Nephron progenitor cell (in vitro differentiated cells): ENCODE measurements at regions not wholly inside any gene's neighbourhood (a gene's known extent, or its start where the extent isn't known, plus 50 kb on each side); places are given as distances from the start of the nearest gene placed in this dataset.
A peak's percentile ranks its signal among the peaks of the same experiment; 100 is the strongest.
"Not testable (repeated sequence)": the region's sequence is repeated elsewhere in the genome, so short reads cannot be mapped to it uniquely, and the experiment has no call there.

ENCODE experiments used
- DNase-seq: peaks from one replicate; pipeline ENCODE4 v3.0.0; 2021
- H3K27ac Mint-ChIP-seq: 2 replicates; pipeline ENCODE4 v1.8.0; 2021; ENCODE audit warnings: mild to moderate bottlenecking, moderate library complexity, mixed read lengths
- H3K27me3 Mint-ChIP-seq: 2 replicates; pipeline ENCODE4 v1.8.0; 2021; ENCODE audit warnings: mild to moderate bottlenecking, low read depth, mixed read lengths; ENCODE audit not compliant: poor library complexity
- H3K36me3 Mint-ChIP-seq: 2 replicates; pipeline ENCODE4 v1.8.0; 2021; ENCODE audit warnings: low read depth, mixed read lengths
- H3K4me1 Mint-ChIP-seq: 2 replicates; pipeline ENCODE4 v1.8.0; 2021; ENCODE audit warnings: mixed read lengths
- H3K4me3 Mint-ChIP-seq: 2 replicates; pipeline ENCODE4 v1.8.0; 2021; ENCODE audit warnings: mild to moderate bottlenecking, moderate library complexity, mixed read lengths
- H3K9me3 Mint-ChIP-seq: 2 replicates; pipeline ENCODE4 v1.8.0; 2021; ENCODE audit warnings: mild to moderate bottlenecking, moderate library complexity, mixed read lengths
- TF ChIP-seq, protein P1 (sequence below): fragments of 200-600 bp; sonication (generic); IDR thresholded peaks from 2 replicates; pipeline ENCODE4 v1.5.0; 2021; ENCODE audit warnings: antibody characterized with exemption

DNA sequence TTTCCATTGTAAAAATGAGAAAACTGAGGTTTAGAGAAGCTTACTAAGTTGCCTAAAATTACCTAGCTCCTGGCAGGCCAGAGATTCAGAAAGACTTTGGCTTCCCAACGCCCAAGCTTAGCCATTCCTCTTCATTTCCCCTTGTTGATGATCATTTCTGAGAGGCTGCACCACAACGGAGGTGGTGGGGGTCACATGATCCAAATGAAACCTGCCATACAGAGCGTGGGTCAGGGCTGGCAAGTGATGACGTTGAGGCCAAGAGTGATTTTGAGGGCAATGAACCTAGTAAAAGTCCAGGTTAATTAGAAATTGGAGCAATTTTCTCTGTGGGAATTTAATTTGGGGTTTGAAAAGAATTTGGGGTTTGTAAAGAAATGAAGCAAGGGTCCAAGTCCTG lies 109.9 kb downstream of the TMEM182 start:
- Mint-ChIP-seq H3K36me3 (no peaks in the 10 kb centered on the region), H3K4me3 (no peak overlapping the region), H3K9me3 (peaks cover 9% of the 10 kb centered on the region), H3K4me1 (no peaks in the 10 kb centered on the region), H3K27me3 (peaks cover 4% of the 10 kb centered on the region), H3K27ac (no peak overlapping the region)
- TF ChIP-seq, protein P1, sequence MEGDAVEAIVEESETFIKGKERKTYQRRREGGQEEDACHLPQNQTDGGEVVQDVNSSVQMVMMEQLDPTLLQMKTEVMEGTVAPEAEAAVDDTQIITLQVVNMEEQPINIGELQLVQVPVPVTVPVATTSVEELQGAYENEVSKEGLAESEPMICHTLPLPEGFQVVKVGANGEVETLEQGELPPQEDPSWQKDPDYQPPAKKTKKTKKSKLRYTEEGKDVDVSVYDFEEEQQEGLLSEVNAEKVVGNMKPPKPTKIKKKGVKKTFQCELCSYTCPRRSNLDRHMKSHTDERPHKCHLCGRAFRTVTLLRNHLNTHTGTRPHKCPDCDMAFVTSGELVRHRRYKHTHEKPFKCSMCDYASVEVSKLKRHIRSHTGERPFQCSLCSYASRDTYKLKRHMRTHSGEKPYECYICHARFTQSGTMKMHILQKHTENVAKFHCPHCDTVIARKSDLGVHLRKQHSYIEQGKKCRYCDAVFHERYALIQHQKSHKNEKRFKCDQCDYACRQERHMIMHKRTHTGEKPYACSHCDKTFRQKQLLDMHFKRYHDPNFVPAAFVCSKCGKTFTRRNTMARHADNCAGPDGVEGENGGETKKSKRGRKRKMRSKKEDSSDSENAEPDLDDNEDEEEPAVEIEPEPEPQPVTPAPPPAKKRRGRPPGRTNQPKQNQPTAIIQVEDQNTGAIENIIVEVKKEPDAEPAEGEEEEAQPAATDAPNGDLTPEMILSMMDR, result no peak
- DNase-seq, result no peak

DNA sequence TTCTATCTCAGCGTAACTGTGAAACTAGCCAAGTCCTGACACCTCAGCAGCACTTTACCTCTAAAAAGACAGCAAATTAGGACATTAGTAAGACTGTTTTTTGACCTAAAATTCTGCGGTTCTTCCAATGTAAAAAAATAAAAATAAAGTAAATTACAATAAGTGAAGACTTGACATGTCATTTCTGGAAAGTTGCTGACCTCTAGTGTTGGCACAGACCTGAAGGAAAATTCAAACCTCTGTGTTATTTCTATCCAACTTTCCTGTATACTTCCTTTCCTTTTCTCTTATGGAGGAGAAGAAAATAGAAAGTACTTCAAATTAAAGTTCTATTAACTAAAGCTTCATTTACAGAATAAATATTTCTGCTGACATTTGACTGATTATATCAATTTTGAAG lies 110.6 kb downstream of the TMEM182 start:
- H3K4me1 Mint-ChIP-seq, result no peaks in the 10 kb centered on the region
- peaks cover 4% of the 10 kb centered on the region for H3K27me3 Mint-ChIP-seq
- TF ChIP-seq, protein P1, result no peak
- no peaks in the 10 kb centered on the region for H3K36me3 Mint-ChIP-seq
- peaks cover 15% of the 10 kb centered on the region for H3K9me3 Mint-ChIP-seq
- DNase-seq, result no peak
- no peak overlapping the region for H3K27ac Mint-ChIP-seq
- H3K4me3 Mint-ChIP-seq, result no peak overlapping the region

DNA sequence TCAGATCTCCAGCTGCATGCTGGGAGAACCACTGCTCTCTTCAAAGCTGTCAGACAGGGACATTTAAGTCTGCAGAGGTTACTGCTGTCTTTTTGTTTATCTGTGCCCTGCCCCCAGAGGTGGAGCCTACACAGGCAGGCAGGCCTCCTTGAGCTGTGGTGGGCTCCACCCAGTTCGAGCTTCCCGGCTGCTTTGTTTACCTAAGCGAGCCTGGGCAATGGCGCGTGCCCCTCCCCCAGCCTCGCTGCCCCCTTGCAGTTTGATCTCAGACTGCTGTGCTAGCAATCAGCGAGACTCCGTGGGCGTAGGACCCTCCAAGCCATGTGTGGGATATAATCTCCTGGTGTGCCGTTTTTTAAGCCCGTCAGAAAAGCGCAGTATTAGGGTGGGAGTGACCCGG lies 117.7 kb downstream of the TMEM182 start:
- not testable (repeated sequence) for H3K27me3 Mint-ChIP-seq, H3K36me3 Mint-ChIP-seq, DNase-seq, H3K4me3 Mint-ChIP-seq, H3K4me1 Mint-ChIP-seq, H3K27ac Mint-ChIP-seq
- peaks cover 44% of the 10 kb centered on the region for H3K9me3 Mint-ChIP-seq

DNA sequence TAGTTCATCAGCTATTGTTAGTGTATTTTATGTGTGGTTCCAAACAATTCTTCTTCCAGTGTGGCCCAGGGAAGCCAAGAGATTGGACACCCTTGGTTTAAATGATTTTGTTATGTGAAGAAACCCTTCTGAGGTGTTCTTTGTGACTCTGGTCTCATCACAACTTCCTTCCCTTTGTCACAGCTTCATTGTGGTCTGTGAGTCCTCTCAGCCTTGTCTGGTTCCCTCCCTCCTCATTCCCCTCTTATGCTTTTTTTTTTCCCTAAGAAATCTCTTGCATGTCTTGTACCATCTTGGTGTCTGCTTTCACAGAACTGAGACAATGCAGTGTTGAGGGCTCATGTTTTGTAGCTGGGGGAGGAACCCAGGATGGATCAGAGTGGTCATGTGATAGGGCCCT lies 118.9 kb downstream of the TMEM182 start:
- Mint-ChIP-seq H3K4me3 (no peak overlapping the region), H3K4me1 (no peaks in the 10 kb centered on the region), H3K27ac (no peak overlapping the region), H3K9me3 (peaks cover 39% of the 10 kb centered on the region), H3K36me3 (peaks cover 9% of the 10 kb centered on the region), H3K27me3 (peaks cover 4% of the 10 kb centered on the region)
- TF ChIP-seq, protein P1, result no peak
- DNase-seq, result no peak

DNA sequence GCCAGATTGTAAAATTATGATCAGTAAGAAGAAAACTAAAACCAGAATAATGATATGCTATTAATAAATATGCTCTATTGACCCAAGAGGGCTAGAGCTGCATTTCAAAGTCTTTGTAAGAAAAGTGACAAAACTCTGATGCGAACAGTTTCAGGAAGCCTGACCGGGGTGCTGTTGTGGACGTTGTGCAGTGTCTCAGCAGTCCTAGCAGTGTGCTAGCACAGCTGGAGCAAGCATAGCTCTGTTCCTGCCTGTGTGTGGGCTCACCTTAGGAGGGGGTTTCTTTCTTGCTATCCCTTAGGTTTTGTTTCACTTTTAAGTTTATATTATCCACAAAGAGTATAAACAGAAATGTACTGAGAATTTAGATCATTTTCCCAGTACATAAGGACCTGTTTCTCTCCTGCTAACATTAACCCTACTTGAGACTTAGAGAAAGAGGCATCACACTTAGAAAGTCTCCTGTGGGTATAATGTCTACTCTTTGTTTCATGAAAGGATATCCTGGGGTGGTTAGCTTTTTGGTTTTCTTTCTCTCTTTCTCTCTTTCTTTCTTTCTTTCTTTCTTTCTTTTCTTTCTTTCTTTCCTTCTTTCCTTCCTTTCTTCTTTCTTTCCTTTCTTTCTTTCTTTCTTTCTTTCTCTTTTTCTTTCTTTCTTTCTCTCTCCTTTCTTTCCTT lies 124.5 kb downstream of the TMEM182 start:
- TF ChIP-seq, protein P1, result no peak
- no peaks in the 10 kb centered on the region for H3K9me3 Mint-ChIP-seq
- no peak for DNase-seq
- peak overlapping the region; percentile 20 for H3K27ac Mint-ChIP-seq
- no peak overlapping the region for H3K4me3 Mint-ChIP-seq
- peaks cover 4% of the 10 kb centered on the region for H3K4me1 Mint-ChIP-seq
- peaks cover 4% of the 10 kb centered on the region for H3K27me3 Mint-ChIP-seq
- no peaks in the 10 kb centered on the region for H3K36me3 Mint-ChIP-seq

DNA sequence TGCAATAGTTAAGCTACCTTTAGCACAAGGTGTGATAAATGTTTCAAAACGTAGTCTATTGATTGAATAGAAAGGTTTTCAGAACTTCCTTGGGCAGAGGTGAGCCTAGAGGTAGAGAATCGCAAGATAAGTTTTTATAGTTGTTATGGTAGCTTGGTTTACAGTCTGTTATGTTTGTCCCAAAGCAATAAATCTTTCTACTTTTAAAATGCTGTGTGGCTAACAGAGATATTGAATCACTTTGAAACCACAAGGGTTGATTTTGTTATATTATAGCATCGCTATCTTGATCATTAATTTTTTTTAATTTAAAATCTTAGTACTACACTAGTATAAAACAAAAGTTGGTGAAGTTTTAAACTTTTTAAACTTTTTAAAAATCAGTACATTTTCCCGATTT lies 126.7 kb downstream of the TMEM182 start:
- no peaks in the 10 kb centered on the region for H3K9me3 Mint-ChIP-seq
- H3K27ac Mint-ChIP-seq, result no peak overlapping the region
- no peak overlapping the region for H3K4me3 Mint-ChIP-seq
- H3K27me3 Mint-ChIP-seq, result peaks cover 4% of the 10 kb centered on the region
- DNase-seq, result no peak
- no peaks in the 10 kb centered on the region for H3K36me3 Mint-ChIP-seq
- H3K4me1 Mint-ChIP-seq, result peaks cover 19% of the 10 kb centered on the region
- TF ChIP-seq, protein P1, result no peak
